OCI-LY1 (cell line): ENCODE measurements at regions not wholly inside any gene's neighbourhood (a gene's known extent, or its start where the extent isn't known, plus 50 kb on each side); places are given as distances from the start of the nearest gene placed in this dataset.

Experiments used
- EZH2 ChIP-seq: fragments of 200-600 bp; sonication (generic), shearing (Covaris generic); IDR thresholded peaks from 2 replicates; pipeline ENCODE4 v1.8.0; 2017; ENCODE audit warnings: borderline replicate concordance, mixed run types, mild to moderate bottlenecking, antibody characterized with exemption, low read length, moderate library complexity, mixed read lengths
- TF ChIP-seq, protein P1 (sequence below): fragments of 200-600 bp; sonication (generic), shearing (Covaris generic); IDR thresholded peaks from 2 replicates; pipeline ENCODE4 v1.5.1; 2017; ENCODE audit warnings: mild to moderate bottlenecking, antibody characterized with exemption, low read length, moderate library complexity, mixed read lengths

DNA sequence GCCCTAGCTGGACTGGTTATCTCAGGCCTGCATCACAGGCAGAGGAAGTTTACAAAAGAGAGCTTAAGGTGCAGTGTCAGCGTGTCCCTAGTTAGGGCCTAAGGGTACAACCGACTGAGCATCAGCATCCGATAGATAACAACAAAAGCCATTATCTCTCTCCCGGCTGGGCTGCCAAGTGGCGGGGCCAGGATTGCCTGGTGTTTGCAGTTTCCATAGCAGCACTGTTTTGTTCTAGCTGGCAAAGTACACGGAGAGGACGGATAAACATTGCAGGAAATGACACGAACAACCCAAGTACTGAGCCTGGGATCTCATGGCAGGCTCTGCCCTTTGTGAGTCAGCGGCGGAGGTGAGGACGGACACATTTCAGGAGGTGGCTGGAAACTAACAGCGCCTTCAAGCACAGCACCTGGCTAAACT, 104.7 kb upstream of the NOCT start:
- TF ChIP-seq, protein P1, sequence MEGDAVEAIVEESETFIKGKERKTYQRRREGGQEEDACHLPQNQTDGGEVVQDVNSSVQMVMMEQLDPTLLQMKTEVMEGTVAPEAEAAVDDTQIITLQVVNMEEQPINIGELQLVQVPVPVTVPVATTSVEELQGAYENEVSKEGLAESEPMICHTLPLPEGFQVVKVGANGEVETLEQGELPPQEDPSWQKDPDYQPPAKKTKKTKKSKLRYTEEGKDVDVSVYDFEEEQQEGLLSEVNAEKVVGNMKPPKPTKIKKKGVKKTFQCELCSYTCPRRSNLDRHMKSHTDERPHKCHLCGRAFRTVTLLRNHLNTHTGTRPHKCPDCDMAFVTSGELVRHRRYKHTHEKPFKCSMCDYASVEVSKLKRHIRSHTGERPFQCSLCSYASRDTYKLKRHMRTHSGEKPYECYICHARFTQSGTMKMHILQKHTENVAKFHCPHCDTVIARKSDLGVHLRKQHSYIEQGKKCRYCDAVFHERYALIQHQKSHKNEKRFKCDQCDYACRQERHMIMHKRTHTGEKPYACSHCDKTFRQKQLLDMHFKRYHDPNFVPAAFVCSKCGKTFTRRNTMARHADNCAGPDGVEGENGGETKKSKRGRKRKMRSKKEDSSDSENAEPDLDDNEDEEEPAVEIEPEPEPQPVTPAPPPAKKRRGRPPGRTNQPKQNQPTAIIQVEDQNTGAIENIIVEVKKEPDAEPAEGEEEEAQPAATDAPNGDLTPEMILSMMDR = no peak
- no peak for TF ChIP-seq EZH2
